ENCODE measurements at regions not wholly inside any gene's neighbourhood (a gene's known extent, or its start where the extent isn't known, plus 50 kb on each side); places are given as distances from the start of the nearest gene placed in this dataset.

GRCh38 chr1:55844322-55844721 is 629.2 kb upstream of the USP24 start:
- CTCF ChIA-PET: no interaction called here
- POLR2A ChIA-PET (ENCODE audit: low non-redundant PET): no interaction called here
- TF ChIP-seq, protein P1, sequence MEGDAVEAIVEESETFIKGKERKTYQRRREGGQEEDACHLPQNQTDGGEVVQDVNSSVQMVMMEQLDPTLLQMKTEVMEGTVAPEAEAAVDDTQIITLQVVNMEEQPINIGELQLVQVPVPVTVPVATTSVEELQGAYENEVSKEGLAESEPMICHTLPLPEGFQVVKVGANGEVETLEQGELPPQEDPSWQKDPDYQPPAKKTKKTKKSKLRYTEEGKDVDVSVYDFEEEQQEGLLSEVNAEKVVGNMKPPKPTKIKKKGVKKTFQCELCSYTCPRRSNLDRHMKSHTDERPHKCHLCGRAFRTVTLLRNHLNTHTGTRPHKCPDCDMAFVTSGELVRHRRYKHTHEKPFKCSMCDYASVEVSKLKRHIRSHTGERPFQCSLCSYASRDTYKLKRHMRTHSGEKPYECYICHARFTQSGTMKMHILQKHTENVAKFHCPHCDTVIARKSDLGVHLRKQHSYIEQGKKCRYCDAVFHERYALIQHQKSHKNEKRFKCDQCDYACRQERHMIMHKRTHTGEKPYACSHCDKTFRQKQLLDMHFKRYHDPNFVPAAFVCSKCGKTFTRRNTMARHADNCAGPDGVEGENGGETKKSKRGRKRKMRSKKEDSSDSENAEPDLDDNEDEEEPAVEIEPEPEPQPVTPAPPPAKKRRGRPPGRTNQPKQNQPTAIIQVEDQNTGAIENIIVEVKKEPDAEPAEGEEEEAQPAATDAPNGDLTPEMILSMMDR (conservative IDR thresholded peaks at IDR 0.05; ENCODE audit: low read depth): no peak

GRCh38 chr1:55839626-55840025 is 624.5 kb upstream of the USP24 start:
- ChIA-PET POLR2A (ENCODE audit: low non-redundant PET) (no interaction called here), CTCF (no interaction called here)
- TF ChIP-seq, protein P1 (conservative IDR thresholded peaks at IDR 0.05; ENCODE audit: low read depth): no peak
- H3K27ac ChIP-seq: no peak overlapping the region
- no peak for DNase-seq (ENCODE audit: low spot score)

More at GRCh38 chr1:55844322-55844721, 629.2 kb upstream of the USP24 start:
- H3K27ac ChIP-seq: no peak overlapping the region
- no peak for DNase-seq (ENCODE audit: low spot score)

GRCh38 chr1:55839221-55839620 is 624.1 kb upstream of the USP24 start:
- CTCF ChIA-PET: no interaction called here
- DNase-seq (ENCODE audit: low spot score): no peak
- TF ChIP-seq, protein P1 (conservative IDR thresholded peaks at IDR 0.05; ENCODE audit: low read depth): no peak
- POLR2A ChIA-PET (ENCODE audit: low non-redundant PET): no interaction called here
- no peak overlapping the region for H3K27ac ChIP-seq

GRCh38 chr1:55836086-55836485 is 620.9 kb upstream of the USP24 start:
- no peak overlapping the region for H3K27ac ChIP-seq
- POLR2A ChIA-PET (ENCODE audit: low non-redundant PET): no interaction called here
- CTCF ChIA-PET: interaction anchor here (0.7 kb wide), 1 partner anchor 299 kb away, joined by 3 read pairs; no protein-coding TSS in a partner anchor
- no peak for DNase-seq (ENCODE audit: low spot score)
- TF ChIP-seq, protein P1 (conservative IDR thresholded peaks at IDR 0.05; ENCODE audit: low read depth): no peak

GRCh38 chr1:55833529-55834091 is 618.4 kb upstream of the USP24 start:
- no peak for DNase-seq (ENCODE audit: low spot score)
- no peak overlapping the region for H3K27ac ChIP-seq
- TF ChIP-seq, protein P1 (conservative IDR thresholded peaks at IDR 0.05; ENCODE audit: low read depth): no peak
- ChIA-PET POLR2A (ENCODE audit: low non-redundant PET) (no interaction called here), CTCF (interaction anchor here (0.6 kb wide), 1 partner anchor 10 kb away, joined by 4 read pairs; no protein-coding TSS in a partner anchor)

GRCh38 chr1:55831759-55832158 is 616.6 kb upstream of the USP24 start:
- DNase-seq (ENCODE audit: low spot score): no peak
- CTCF ChIA-PET: no interaction called here

More at GRCh38 chr1:55831759-55832158, 616.6 kb upstream of the USP24 start:
- H3K27ac ChIP-seq: no peak overlapping the region
- TF ChIP-seq, protein P1 (conservative IDR thresholded peaks at IDR 0.05; ENCODE audit: low read depth): no peak
- POLR2A ChIA-PET (ENCODE audit: low non-redundant PET): no interaction called here

All from RWPE1 (cell line).